ENCODE measurements at regions not wholly inside any gene's neighbourhood (a gene's known extent, or its start where the extent isn't known, plus 50 kb on each side); places are given as distances from the start of the nearest gene placed in this dataset.
"Not testable (repeated sequence)": the region's sequence is repeated elsewhere in the genome, so short reads cannot be mapped to it uniquely, and the experiment has no call there.

DNA sequence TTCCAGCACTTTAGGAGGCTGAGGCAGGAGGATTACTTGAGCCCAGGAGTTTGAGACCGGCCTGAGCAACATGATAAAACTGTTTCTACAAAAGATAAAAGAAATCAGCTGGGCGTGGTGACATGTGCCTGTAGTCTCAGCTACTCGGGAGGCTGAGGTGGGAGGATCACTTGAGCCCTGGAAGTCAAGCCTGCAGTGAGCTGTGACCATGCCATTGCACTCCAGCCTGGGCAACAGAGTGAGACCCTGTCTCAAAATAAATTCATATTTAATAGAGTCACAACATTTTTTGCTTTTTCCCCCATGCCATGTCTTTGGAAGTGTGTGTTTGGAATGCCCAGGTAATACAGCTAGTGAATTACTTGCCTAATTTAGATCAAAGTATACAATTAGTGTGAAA is 349.6 kb downstream of the PRL start:
- TF ChIP-seq, protein P1, sequence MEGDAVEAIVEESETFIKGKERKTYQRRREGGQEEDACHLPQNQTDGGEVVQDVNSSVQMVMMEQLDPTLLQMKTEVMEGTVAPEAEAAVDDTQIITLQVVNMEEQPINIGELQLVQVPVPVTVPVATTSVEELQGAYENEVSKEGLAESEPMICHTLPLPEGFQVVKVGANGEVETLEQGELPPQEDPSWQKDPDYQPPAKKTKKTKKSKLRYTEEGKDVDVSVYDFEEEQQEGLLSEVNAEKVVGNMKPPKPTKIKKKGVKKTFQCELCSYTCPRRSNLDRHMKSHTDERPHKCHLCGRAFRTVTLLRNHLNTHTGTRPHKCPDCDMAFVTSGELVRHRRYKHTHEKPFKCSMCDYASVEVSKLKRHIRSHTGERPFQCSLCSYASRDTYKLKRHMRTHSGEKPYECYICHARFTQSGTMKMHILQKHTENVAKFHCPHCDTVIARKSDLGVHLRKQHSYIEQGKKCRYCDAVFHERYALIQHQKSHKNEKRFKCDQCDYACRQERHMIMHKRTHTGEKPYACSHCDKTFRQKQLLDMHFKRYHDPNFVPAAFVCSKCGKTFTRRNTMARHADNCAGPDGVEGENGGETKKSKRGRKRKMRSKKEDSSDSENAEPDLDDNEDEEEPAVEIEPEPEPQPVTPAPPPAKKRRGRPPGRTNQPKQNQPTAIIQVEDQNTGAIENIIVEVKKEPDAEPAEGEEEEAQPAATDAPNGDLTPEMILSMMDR (IDR thresholded peaks at IDR 0.05; ENCODE audit: low read depth, low read length, poor library complexity, severe bottlenecking): not testable (repeated sequence)
- not testable (repeated sequence) for TF ChIP-seq EZH2phosphoT487 (IDR thresholded peaks at IDR 0.05; ENCODE audit: borderline replicate concordance, low read length)

All from DOHH2 (cell line).